GM12891 (cell line): ENCODE measurements at regions not wholly inside any gene's neighbourhood (a gene's known extent, or its start where the extent isn't known, plus 50 kb on each side); places are given as distances from the start of the nearest gene placed in this dataset.

Source experiments
- DNase-seq: peaks from one replicate; pipeline ENCODE4 v3.0.0; 2011; ENCODE audit warnings: low spot score; ENCODE audit not compliant: insufficient read length
- FAIRE-seq: peaks from 2 replicates; lab custom pipeline; 2011; peaks lifted over from hg19 to GRCh38; lab: Jason Lieb, UNC
- PAX5 ChIP-seq: IDR thresholded peaks from 2 replicates; pipeline ENCODE4 v1.6.1; 2011; ENCODE audit warnings: low read length, moderate library complexity, mild to moderate bottlenecking; ENCODE audit not compliant: insufficient read depth, severe bottlenecking
- POLR2A ChIP-seq: IDR thresholded peaks from 2 replicates; pipeline ENCODE4 v1.6.1; 2011; ENCODE audit warnings: low read depth, low read length, control low read depth
- POLR2AphosphoS5 ChIP-seq: IDR thresholded peaks from 2 replicates; pipeline ENCODE4 v1.6.1; 2011; ENCODE audit warnings: low read depth, low read length, control low read depth
- POU2F2 ChIP-seq: IDR thresholded peaks from 2 replicates; pipeline ENCODE4 v1.6.1; 2011; ENCODE audit warnings: low read depth, mild to moderate bottlenecking, control low read depth, low read length, moderate library complexity
- SPI1 ChIP-seq: IDR thresholded peaks from 2 replicates; pipeline ENCODE4 v1.6.1; 2011; ENCODE audit warnings: low read depth, low read length, control low read depth
- TAF1 ChIP-seq: IDR thresholded peaks from 2 replicates; pipeline ENCODE4 v1.6.1; 2011; ENCODE audit warnings: low read depth, low read length, control low read depth

- DNase-seq, result no peak
- no peak for TF ChIP-seq POU2F2
- no peak for TF ChIP-seq POLR2AphosphoS5
- no peak for TF ChIP-seq TAF1
- TF ChIP-seq POLR2A, result no peak
- TF ChIP-seq SPI1, result no peak
- no peak for TF ChIP-seq PAX5
- FAIRE-seq, result no peak
These were observed 342.2 kb upstream of the NFIA start for GRCh38 chr1:60740154-60740553.

GRCh38 chr1:60739729-60740128, 342.6 kb upstream of the NFIA start:
- no peak for TF ChIP-seq SPI1
- TF ChIP-seq TAF1, result no peak
- TF ChIP-seq POLR2A, result no peak
- no peak for TF ChIP-seq PAX5
- no peak for TF ChIP-seq POLR2AphosphoS5
- TF ChIP-seq POU2F2, result no peak
- DNase-seq (no peak), FAIRE-seq (no peak)

- DNase-seq, result no peak
- no peak for FAIRE-seq
- TF ChIP-seq POU2F2 (no peak), POLR2A (no peak), TAF1 (no peak), SPI1 (no peak), PAX5 (no peak), POLR2AphosphoS5 (no peak)
These were observed 349.4 kb upstream of the NFIA start for GRCh38 chr1:60732977-60733401.

GRCh38 chr1:60731321-60731720, 351.0 kb upstream of the NFIA start:
- TF ChIP-seq SPI1, result no peak
- no peak for TF ChIP-seq POU2F2
- TF ChIP-seq PAX5, result no peak
- TF ChIP-seq TAF1, result no peak
- no peak for TF ChIP-seq POLR2AphosphoS5
- TF ChIP-seq POLR2A, result no peak
- DNase-seq (no peak), FAIRE-seq (no peak)

GRCh38 chr1:60727552-60727951, 354.8 kb upstream of the NFIA start:
- TF ChIP-seq POLR2A (no peak), POU2F2 (no peak), PAX5 (no peak)
- DNase-seq (no peak), FAIRE-seq (no peak)

GRCh38 chr1:60716472-60716871, 365.9 kb upstream of the NFIA start:
- FAIRE-seq (no peak), DNase-seq (no peak)
- no peak for TF ChIP-seq POLR2A
- TF ChIP-seq POLR2AphosphoS5, result no peak
- TF ChIP-seq SPI1, result no peak

- DNase-seq (no peak), FAIRE-seq (no peak)
- no peak for TF ChIP-seq POU2F2
- TF ChIP-seq TAF1, result no peak
- no peak for TF ChIP-seq POLR2AphosphoS5
- no peak for TF ChIP-seq PAX5
- no peak for TF ChIP-seq POLR2A
- TF ChIP-seq SPI1, result no peak
These were observed 366.4 kb upstream of the NFIA start for GRCh38 chr1:60715970-60716369.

- TF ChIP-seq POU2F2, result no peak
- TF ChIP-seq PAX5, result no peak
- no peak for TF ChIP-seq TAF1
- TF ChIP-seq POLR2AphosphoS5, result no peak
- no peak for TF ChIP-seq SPI1
- TF ChIP-seq POLR2A, result no peak
- DNase-seq (no peak), FAIRE-seq (no peak)
These were observed 372.9 kb upstream of the NFIA start for GRCh38 chr1:60709426-60709825.

GRCh38 chr1:60705026-60705425, 377.3 kb upstream of the NFIA start:
- TF ChIP-seq POU2F2 (no peak), PAX5 (no peak), POLR2A (no peak), TAF1 (no peak), SPI1 (no peak), POLR2AphosphoS5 (no peak)
- no peak for DNase-seq

GRCh38 chr1:60703155-60703554, 379.2 kb upstream of the NFIA start:
- FAIRE-seq, result no peak
- TF ChIP-seq TAF1, result no peak
- no peak for TF ChIP-seq POLR2AphosphoS5

More at GRCh38 chr1:60705026-60705425, 377.3 kb upstream of the NFIA start:
- FAIRE-seq, result no peak

GRCh38 chr1:60699325-60699724, 383.0 kb upstream of the NFIA start:
- FAIRE-seq (no peak), DNase-seq (no peak)
- TF ChIP-seq PAX5 (no peak), POLR2A (no peak), POLR2AphosphoS5 (no peak), TAF1 (no peak), POU2F2 (no peak), SPI1 (no peak)

More at GRCh38 chr1:60703155-60703554, 379.2 kb upstream of the NFIA start:
- DNase-seq, result no peak
